NCI-H345 treated with DMSO at 0.1 percent for 48 hours (cell line): ENCODE measurements at regions not wholly inside any gene's neighbourhood (a gene's known extent, or its start where the extent isn't known, plus 50 kb on each side); places are given as distances from the start of the nearest gene placed in this dataset.
"Not testable (repeated sequence)": the region's sequence is repeated elsewhere in the genome, so short reads cannot be mapped to it uniquely, and the experiment has no call there.

Source experiments
- DNase-seq: peaks from one replicate; lab custom pipeline; 2025; ENCODE audit not compliant: unreplicated experiment; lab: John Stamatoyannopoulos, UW

DNA sequence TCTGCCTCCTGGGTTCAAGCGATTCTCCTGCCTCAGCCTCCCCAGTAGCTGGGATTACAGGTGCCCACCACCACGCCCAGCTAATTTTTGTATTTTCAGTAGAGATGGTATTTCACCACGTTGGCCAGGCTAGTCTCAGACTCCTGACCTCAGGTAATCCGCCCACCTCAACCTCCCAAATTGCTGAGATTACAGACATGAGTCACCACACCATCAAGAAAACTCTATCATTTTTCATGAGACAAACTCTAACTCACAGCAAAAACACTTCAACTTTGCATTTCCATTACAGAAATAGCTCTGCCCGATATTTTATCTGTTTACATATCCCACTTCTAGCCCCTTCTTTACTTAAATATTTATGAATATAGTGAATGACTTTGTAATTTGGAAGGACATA lies 561.1 kb downstream of the TMX3 start:
- not testable (repeated sequence) for DNase-seq

- no peak for DNase-seq
These were observed 562.1 kb downstream of the TMX3 start for GRCh38 chr18:68152770-68153169.

DNA sequence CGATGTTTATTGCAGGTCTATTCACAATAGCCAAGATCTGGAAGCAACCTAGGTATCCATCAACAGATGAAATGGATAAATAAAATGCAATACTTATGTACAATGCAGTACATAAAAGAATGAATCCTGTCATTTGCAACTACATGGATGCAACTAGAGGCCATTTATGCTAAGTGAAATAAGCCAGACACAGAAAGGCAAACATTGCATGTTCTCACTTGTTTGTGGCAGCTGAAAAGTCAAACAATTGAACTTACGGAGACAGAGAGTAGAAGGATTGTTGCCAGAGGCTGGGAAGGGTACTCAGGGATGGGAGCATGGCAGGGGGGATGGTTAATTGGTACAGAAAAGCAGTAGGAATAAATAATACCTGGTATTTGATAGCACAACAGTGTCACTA lies 563.9 kb downstream of the TMX3 start:
- peak; percentile 91 for DNase-seq

- peak; percentile 12 for DNase-seq
These were observed 566.0 kb downstream of the TMX3 start for GRCh38 chr18:68148863-68149262.

GRCh38 chr18:68147728-68148127 lies 567.2 kb downstream of the TMX3 start:
- no peak for DNase-seq

- DNase-seq = no peak
These were observed 593.1 kb downstream of the TMX3 start for GRCh38 chr18:68121826-68122225.

DNA sequence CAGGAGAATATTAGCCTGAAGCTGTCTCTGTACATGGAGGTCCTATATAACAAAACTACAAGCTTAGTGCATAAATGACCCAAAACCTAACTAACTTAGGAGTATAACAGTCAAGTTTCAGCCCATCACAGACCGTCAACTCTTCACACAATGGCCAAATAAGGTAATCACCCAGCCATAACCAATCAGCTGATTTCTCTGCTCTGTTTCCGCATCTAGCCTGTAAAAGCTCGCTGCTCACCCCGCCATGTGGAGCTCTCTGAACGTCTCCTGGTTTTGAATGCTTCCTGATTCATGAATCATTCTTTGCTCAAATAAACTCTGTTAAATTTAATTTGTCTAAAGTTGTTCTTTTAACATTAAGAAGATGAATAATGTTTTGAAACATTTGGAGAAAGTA lies 593.6 kb downstream of the TMX3 start:
- DNase-seq = no peak

DNA sequence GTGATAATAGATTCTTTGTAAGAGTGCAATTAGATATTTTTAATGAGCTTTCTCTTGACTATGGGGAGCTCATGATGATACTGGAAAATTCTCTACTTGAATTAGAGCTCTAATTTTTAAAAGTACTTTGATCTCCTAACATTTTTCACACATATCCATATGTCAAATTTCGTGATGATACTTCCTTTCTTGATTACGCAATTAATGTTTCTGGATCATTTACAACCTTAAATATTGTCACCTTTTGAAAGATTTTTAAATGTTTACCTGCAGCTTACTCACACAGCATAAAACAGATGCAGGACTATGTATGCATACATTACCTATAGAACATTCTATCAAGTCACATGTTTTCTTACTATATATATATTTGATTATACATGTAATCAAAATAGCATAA lies 598.5 kb upstream of the DSEL start:
- DNase-seq = no peak

DNA sequence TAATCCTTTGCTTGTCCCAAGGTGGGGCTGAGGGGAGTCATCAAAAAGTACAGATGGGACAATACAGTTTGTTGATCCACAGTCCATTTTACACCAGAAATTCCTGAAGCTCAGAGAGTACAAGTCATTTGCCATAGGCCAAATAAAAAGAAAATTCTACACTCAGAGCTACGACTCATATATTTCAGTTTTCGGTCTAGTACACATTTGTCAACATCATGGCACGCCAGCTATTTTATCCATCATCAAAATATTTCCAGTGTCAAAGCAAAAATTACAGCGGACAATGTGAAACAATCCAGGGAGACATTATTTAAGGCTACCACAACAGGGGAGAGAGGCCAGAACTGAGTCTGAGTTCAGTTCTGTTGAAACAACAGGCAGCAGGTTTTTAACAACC lies 587.5 kb upstream of the DSEL start:
- no peak for DNase-seq

- no peak for DNase-seq
These were observed 587.0 kb upstream of the DSEL start for GRCh38 chr18:68103561-68103960.

- DNase-seq = no peak
These were observed 585.6 kb upstream of the DSEL start for GRCh38 chr18:68102117-68102516.

DNA sequence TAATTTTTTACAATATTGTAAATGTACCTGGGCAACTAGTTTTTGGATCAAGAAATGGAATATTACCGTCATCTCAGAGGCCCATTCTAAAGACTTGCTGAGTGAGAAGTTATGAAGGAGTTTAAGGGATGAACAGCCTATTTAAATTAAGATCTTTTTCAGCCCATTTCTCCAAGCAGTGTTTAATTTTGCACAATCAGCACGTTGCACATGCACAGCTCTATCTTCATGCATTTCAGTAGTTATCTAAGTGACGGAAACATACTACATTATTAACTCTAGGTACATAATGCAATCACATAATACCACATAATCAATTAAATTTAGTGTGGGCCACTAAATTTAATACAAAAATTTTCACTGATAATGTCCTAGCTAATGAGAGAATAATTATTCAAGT lies 582.1 kb upstream of the DSEL start:
- no peak for DNase-seq

DNA sequence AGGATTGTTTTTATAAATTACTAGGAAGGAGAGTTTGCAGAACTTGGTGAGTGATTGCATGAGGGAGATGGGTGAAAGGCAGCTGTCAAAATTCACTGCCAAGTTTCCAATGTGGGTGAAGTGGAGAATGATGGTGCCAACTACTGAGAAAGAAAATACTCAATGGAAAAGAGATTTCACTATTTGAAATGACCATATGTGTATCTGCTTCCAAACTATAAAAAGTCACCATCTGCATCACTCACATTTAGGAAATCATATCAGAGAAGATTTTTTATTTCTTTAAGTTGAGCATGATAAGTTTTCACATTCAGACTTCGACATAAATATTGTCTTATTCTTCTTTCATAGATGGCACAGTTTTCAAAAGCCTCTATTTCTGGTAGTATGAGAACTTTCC lies 570.0 kb upstream of the DSEL start:
- no peak for DNase-seq

- no peak for DNase-seq
These were observed 568.7 kb upstream of the DSEL start for GRCh38 chr18:68085251-68085650.

DNA sequence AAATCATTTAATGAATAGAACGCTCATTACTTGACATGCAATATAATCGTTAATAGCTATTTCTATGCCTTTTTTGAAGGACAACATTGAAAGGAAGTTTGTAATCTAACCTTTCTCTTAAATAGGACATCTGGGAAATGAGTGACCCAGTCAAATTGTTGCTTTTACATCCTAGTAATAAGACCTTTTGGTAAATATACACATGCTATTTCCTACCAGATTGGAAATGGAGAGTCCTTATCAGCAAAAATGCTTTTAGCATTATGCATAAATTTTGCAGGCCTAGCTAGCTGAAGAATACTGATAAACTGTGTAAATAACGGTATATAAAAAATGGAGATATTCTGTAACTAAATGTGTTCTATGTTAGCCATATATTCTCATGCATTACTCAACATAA lies 567.3 kb upstream of the DSEL start:
- no peak for DNase-seq

DNA sequence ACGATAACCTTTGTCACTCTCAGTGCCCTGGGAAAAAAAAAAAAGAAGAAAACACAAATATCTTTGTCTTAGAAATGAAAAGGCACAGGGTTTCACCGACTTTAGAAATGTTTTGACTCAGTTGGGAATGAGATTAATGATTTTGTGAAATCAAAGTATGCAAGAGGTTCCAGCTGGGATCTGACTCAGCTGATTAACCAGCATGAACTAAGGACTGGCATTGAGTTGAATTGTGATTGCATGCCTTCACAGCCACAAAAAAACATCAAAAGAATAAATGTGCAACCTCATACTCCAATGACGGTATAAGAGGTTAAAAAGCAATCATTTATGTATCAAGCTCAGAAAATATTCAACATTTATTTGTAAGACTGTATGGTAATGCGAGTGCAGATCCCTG lies 566.6 kb upstream of the DSEL start:
- no peak for DNase-seq

GRCh38 chr18:68072744-68073143 lies 556.2 kb upstream of the DSEL start:
- no peak for DNase-seq

DNA sequence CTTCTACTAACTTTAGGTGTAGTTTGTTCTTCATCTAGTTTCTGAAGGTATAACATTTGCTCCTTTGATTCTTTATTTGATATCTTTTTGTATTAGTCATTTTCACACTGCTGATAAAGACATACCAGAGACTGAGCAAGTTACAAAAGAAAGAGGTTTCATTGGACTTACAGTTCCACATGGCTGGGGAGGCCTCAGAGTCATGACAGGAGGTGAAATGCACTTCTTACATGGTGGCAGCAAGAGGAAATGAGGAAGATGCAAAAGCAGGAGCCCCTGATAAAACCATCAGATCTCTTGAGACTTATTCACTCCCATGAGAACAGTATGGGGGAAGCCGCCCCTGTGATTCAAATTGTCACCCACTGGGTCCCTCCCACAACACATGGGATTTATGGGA lies 544.4 kb upstream of the DSEL start:
- no peak for DNase-seq

DNA sequence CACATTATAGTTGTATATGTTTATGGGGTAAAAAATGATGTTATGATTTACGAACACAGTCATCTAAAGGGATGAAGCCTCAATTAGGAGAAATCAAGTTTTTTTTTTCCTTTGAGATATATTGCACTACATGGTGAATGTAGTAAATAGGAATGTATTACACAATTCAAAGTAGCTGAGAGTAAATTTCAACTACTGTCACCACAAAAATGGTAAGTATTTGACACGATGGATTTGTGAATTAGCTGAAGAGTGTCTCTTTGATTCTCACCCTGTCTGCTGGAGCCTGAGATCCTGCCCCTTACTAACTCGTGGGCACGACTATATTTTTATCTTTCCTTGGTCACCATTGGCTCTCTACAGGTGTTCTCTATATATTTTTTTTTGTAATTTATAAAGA lies 540.4 kb upstream of the DSEL start:
- DNase-seq = no peak

DNA sequence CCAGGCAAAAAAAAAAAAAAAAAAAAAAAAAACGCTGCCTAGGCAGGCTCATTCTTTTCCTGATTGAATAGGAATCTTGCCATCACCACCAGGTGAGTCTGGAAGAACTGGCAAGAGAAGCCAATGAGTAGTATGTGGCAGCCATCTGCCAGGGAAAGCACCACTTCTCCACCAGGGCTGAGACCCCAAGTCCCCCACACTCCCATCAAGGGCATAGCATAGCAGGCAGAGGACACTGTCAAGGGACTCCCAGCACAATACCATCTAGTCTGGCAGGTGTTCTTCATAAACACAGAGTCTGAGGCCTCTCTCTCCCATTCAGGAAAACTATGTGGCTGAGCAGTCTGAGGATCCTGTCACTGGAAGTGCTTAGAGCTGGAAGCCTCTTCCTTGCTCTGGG lies 538.1 kb upstream of the DSEL start:
- no peak for DNase-seq

DNA sequence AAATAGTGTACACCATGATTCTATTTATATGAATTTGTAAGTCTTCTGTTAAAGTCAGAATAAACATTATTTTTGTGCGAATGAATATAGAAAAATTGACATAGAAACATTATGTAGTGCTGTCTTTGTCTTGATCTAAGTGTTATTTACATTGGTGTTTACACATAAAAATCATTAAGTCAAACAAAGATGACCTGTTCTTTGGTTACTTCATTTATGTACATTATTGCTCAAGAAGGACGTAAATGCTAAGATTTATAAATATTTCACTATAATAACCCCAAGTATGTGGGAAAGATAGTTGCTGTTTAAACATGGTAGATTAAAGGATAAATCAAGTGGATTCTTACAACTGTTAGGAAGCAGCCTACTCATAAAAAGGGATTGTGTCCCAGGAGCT lies 536.8 kb upstream of the DSEL start:
- DNase-seq = no peak

DNA sequence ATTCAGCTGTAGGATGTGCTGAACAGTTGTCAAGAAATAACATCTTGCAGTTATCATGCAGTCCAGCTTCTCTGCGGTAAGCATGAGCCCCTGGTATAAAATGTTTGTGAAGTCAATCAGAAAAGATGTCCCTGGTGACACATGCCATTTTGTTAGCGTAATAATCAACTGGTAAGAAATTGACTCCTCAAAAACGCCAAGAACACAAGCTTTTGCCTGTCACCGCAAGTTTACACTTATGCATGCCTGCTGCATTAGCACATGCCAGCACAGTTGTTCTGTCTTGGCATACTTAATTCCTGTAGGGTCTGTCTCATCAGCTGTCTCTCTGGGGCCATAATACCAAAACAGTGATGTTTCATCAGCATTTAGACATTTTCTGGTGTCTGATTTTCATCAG lies 524.8 kb upstream of the DSEL start:
- DNase-seq = no peak

GRCh38 chr18:68040198-68040597 lies 523.7 kb upstream of the DSEL start:
- no peak for DNase-seq
